ENCODE measurements at regions not wholly inside any gene's neighbourhood (a gene's known extent, or its start where the extent isn't known, plus 50 kb on each side); places are given as distances from the start of the nearest gene placed in this dataset.

DNA sequence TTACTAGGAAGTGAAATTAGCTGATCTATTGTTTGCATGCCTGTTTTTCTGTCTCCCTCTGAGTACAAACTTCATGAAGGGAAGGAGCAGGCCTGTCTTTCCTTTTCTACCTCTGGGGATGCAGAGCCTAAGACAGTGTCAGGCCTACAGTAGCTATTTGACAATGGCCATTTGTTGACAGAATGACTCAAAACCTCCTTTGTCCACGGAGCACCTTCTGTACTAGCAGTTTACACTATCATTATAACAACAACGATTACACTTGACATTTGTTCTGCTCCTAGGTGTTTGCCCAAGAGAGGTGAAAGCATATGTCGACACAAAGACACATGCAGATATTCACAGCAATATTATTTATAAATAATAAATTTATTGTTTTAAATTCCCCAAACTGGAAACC lies 132.3 kb upstream of the IRX3 start:
- TF ChIP-seq, protein P1, sequence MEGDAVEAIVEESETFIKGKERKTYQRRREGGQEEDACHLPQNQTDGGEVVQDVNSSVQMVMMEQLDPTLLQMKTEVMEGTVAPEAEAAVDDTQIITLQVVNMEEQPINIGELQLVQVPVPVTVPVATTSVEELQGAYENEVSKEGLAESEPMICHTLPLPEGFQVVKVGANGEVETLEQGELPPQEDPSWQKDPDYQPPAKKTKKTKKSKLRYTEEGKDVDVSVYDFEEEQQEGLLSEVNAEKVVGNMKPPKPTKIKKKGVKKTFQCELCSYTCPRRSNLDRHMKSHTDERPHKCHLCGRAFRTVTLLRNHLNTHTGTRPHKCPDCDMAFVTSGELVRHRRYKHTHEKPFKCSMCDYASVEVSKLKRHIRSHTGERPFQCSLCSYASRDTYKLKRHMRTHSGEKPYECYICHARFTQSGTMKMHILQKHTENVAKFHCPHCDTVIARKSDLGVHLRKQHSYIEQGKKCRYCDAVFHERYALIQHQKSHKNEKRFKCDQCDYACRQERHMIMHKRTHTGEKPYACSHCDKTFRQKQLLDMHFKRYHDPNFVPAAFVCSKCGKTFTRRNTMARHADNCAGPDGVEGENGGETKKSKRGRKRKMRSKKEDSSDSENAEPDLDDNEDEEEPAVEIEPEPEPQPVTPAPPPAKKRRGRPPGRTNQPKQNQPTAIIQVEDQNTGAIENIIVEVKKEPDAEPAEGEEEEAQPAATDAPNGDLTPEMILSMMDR (IDR thresholded peaks at IDR 0.05) = no peak
- no peak for TF ChIP-seq POLR2A (IDR thresholded peaks at IDR 0.05)

Measured in ovary (tissue), 3 donors.